Adrenal gland (tissue), 9 donors: ENCODE measurements at regions not wholly inside any gene's neighbourhood (a gene's known extent, or its start where the extent isn't known, plus 50 kb on each side); places are given as distances from the start of the nearest gene placed in this dataset.

Source experiments
- DNase-seq, 7 donors: peaks; one replicate each; pipeline ENCODE4 v3.0.0-alpha.2; 2019 to 2020
- H3K27ac ChIP-seq, 5 donors: fragments of 200-600 bp; sonication (generic) in 4 of 5; 1 replicate in 3 of 5; 2 replicates in 2 of 5; pipeline versions ENCODE4 v1.5.1 to v1.8.0; 2016 to 2020; ENCODE audit warnings: mild to moderate bottlenecking in 1 of 5
- H3K27me3 ChIP-seq: fragments of 200-600 bp; 2 replicates; pipeline ENCODE4 v1.8.0; 2021
- H3K36me3 ChIP-seq, 2 donors: fragments of 200-600 bp; replicated peaks in 1 of 2; 1 replicate in 1 of 2; 2 replicates in 1 of 2; pipeline versions ENCODE4 v1.5.1 to v1.8.0; 2018 to 2022
- H3K4me1 ChIP-seq, 2 donors: fragments of 200-600 bp; replicated peaks in 1 of 2; 1 replicate in 1 of 2; 2 replicates in 1 of 2; pipeline versions ENCODE4 v1.5.1 to v1.8.0; 2018 to 2021
- H3K4me3 ChIP-seq, 4 donors: fragments of 200-600 bp; sonication (generic) in 3 of 4; one replicate each; pipeline ENCODE4 v1.5.1; 2016 to 2018
- H3K9me3 ChIP-seq, 3 donors: fragments of 200-600 bp; sonication (generic) in 1 of 3; replicated peaks in 1 of 3; 1 replicate in 2 of 3; 2 replicates in 1 of 3; pipeline versions ENCODE4 v1.5.1 to v1.8.0; 2016 to 2021
- CTCF ChIP-seq, 6 experiments: fragments of 450-650 bp in 4 of 6; fragments of 200-600 bp in 2 of 6; sonication (generic) in 1 of 6; IDR thresholded peaks; 1 replicate in 5 of 6; 2 replicates in 1 of 6; pipeline versions ENCODE4 v1.5.1 to v1.8.0; 2016 to 2021; ENCODE audit warnings: antibody characterized with exemption in 6 of 6, mild to moderate bottlenecking in 2 of 6, moderate library complexity in 1 of 6
- POLR2A ChIP-seq, 2 donors: fragments of 450-650 bp; IDR thresholded peaks; one replicate each; pipeline ENCODE4 v1.6.1; 2017; ENCODE audit warnings: antibody characterized with exemption in 2 of 2, mild to moderate bottlenecking in 2 of 2, moderate library complexity in 1 of 2
- WGBS, 4 donors: extraction: QIAGEN DNeasy Blood & Tissue Kit in 2 of 4; methylation state at CpG; one replicate each; pipeline versions ENCODE4 v1.1.5 to v1.1.7; 2013 to 2017; 5-methylcytosine and 5-hydroxymethylcytosine counted together
- intact Hi-C, 2 donors: fragments of 100-400 bp; cut with DNase I; formaldehyde crosslinking; loops; one replicate each; pipeline versions ENCODE4 v1.14.1 to v1.15.0; 2022 to 2023
- donor health status: healthy with polysubstance abuse.
- donor health status: Bipolar disorder and iron deficiency.
- donor health status: DM: yes; HTN: yes; CAD: no.
- donor health status: DM: no; HTN: no; CAD: no.
- donor health status: DM: no; HTN: no; CAD: no.

GRCh38 chr5:99788482-99788881 is 746.7 kb upstream of the FAM174A start:
- Histone ChIP-seq H3K9me3 (no peaks in the 10 kb centered on the region), H3K4me1 (no peaks in the 10 kb centered on the region), H3K4me3 (no peak overlapping the region), H3K27me3 (no peaks in the 10 kb centered on the region), H3K36me3 (no peaks in the 10 kb centered on the region), H3K27ac (no peak overlapping the region)
- DNase-seq = no peak
- intact Hi-C loops = no loop called here
- no peak for TF ChIP-seq POLR2A (IDR thresholded peaks at IDR 0.05)
- no peak for TF ChIP-seq CTCF (IDR thresholded peaks at IDR 0.05)
- WGBS, 4 donors = 38 to 89% (median 53%) methylated on average over 2 of the region's 2 CpGs

GRCh38 chr5:99775189-99775588 is 760.0 kb upstream of the FAM174A start:
- TF ChIP-seq CTCF (IDR thresholded peaks at IDR 0.05) (no peak), POLR2A (IDR thresholded peaks at IDR 0.05) (no peak)
- Histone ChIP-seq H3K9me3 (no peaks in the 10 kb centered on the region), H3K4me3 (no peak overlapping the region), H3K4me1 (no peaks in the 10 kb centered on the region), H3K27me3 (no peaks in the 10 kb centered on the region), H3K36me3 (no peaks in the 10 kb centered on the region), H3K27ac (no peak overlapping the region)
- 52 to 69% (median 66%) methylated on average over 3 of the region's 3 CpGs for WGBS, 4 donors
- intact Hi-C loops = no loop called here
- no peak for DNase-seq

DNA sequence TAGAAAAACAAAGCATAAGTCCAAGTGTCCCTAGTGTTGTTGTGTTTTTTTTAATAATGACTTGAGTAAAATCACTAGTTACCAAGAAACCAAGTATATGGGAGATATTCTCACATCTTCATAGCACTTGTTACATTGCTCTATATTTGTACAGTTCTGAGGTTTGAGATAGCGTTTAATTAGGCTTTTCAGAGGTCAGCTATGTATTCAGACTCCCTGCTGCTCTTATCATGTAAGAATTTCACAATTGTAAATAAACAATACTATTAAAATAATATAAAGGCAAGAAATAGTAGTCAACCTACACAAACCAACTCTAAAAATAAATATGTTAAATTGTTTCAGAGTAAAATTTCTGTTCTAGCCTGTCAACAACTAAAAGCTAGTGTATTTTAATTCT is 761.9 kb upstream of the FAM174A start:
- intact Hi-C loops = no loop called here
- 35 to 64% (median 57%) methylated on average over 1 of the region's 1 CpG for WGBS, 4 donors
- Histone ChIP-seq H3K27me3 (no peaks in the 10 kb centered on the region), H3K27ac (no peak overlapping the region), H3K9me3 (no peaks in the 10 kb centered on the region), H3K4me3 (no peak overlapping the region), H3K4me1 (no peaks in the 10 kb centered on the region), H3K36me3 (no peaks in the 10 kb centered on the region)
- no peak for TF ChIP-seq CTCF (IDR thresholded peaks at IDR 0.05)
- no peak for DNase-seq

- WGBS, 4 donors = 72 to 94% (median 81%) methylated on average over 1 of the region's 1 CpG
- TF ChIP-seq CTCF (IDR thresholded peaks at IDR 0.05) (no peak), POLR2A (IDR thresholded peaks at IDR 0.05) (no peak)
- no peak overlapping the region for H3K27ac ChIP-seq
- no peak overlapping the region for H3K4me3 ChIP-seq
- H3K4me1 ChIP-seq = no peaks in the 10 kb centered on the region
- no peak for DNase-seq
- intact Hi-C loops = no loop called here
- no peaks in the 10 kb centered on the region for H3K9me3 ChIP-seq
- no peaks in the 10 kb centered on the region for H3K36me3 ChIP-seq
- H3K27me3 ChIP-seq = no peaks in the 10 kb centered on the region
These were observed 763.9 kb upstream of the FAM174A start for GRCh38 chr5:99771296-99771695.
